BLaER1 treated with 17β-estradiol and CSF1 and Interleukin-3, amounts not matched to agents 10 nM and 100 nM (cell line): ENCODE measurements at regions not wholly inside any gene's neighbourhood (a gene's known extent, or its start where the extent isn't known, plus 50 kb on each side); places are given as distances from the start of the nearest gene placed in this dataset.
"Not testable (repeated sequence)": the region's sequence is repeated elsewhere in the genome, so short reads cannot be mapped to it uniquely, and the experiment has no call there.

ENCODE experiments used
- H3K27ac ChIP-seq, 11 experiments: shearing (Covaris generic); formaldehyde crosslinking; 2 replicates each; pipeline ENCODE4 v1.8.1; 2022
- H3K27me3 ChIP-seq, 11 experiments: shearing (Covaris generic); formaldehyde crosslinking; 2 replicates each; pipeline ENCODE4 v1.8.1; 2022
- H3K36me3 ChIP-seq, 11 experiments: shearing (Covaris generic); formaldehyde crosslinking; 2 replicates each; pipeline ENCODE4 v1.8.1; 2022
- H3K4me1 ChIP-seq, 10 experiments: shearing (Covaris generic); formaldehyde crosslinking; 2 replicates each; pipeline ENCODE4 v1.8.1; 2022
- H3K4me2 ChIP-seq, 11 experiments: shearing (Covaris generic); formaldehyde crosslinking; 2 replicates each; pipeline ENCODE4 v1.8.1; 2022
- H3K4me3 ChIP-seq, 10 experiments: shearing (Covaris generic); formaldehyde crosslinking; 2 replicates each; pipeline ENCODE4 v1.8.1; 2022
- H3K9ac ChIP-seq, 11 experiments: shearing (Covaris generic); formaldehyde crosslinking; 2 replicates each; pipeline ENCODE4 v1.8.1; 2022
- H3K9me3 ChIP-seq, 11 experiments: shearing (Covaris generic); formaldehyde crosslinking; replicated peaks in 1 of 11; 2 replicates each; pipeline ENCODE4 v1.8.1; 2022
- H4K20me1 ChIP-seq, 11 experiments: shearing (Covaris generic); formaldehyde crosslinking; 2 replicates each; pipeline ENCODE4 v1.8.1; 2022
- Cebpa-rat ChIP-seq, 11 experiments: shearing (Covaris generic); IDR thresholded peaks; 2 replicates each; pipeline ENCODE4 v1.8.1; 2022

- H3K36me3 ChIP-seq = no peaks in the 10 kb centered on the region; a peak in 1 of 22 replicates
- no peak for TF ChIP-seq Cebpa-rat (IDR thresholded peaks at IDR 0.05)
- H4K20me1 ChIP-seq = no peaks in the 10 kb centered on the region
- H3K27ac ChIP-seq = no peak overlapping the region
- no peak overlapping the region for H3K4me3 ChIP-seq
- no peak overlapping the region for H3K9ac ChIP-seq
- H3K4me2 ChIP-seq = no peak overlapping the region
- H3K9me3 ChIP-seq = peaks cover 69 to 99% (median 80%) of the 10 kb centered on the region in 11 experiments
- H3K27me3 ChIP-seq = no peaks in the 10 kb centered on the region
- H3K4me1 ChIP-seq = no peaks in the 10 kb centered on the region
Measured at GRCh38 chr5:153939101-153939500, 99.6 kb downstream of the FAM114A2 start.

DNA sequence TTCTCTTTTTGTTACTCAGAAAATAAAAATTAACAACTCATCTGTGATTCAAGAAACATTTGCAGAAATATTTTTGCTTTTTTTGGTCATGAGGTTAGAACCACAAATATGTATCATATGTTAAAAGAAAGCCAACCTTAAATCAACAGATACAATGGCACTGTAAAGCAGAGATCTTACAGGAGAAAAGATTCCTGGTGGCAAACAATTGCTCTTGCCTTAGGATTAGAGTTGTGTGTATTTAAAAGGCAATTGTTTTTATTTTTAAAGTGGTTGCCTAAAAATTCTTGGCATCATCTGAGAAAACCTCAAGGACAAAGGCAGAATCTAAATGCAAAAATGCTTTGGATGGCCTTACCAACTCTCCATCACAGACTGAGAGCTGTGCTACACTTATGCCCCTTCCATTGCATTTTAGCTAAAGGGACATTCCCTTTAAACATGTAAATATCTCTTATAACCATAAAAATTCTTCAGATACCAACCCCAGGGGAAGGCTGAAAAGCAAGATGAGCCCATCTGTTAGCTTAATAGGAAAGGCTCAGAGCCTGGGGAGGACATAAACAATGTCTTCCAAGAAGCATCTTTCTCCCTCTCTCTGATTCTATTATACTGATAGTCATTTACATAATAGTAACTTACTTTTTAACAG lies 100.4 kb downstream of the FAM114A2 start:
- Histone ChIP-seq H4K20me1 (no peaks in the 10 kb centered on the region), H3K36me3 (no peaks in the 10 kb centered on the region; a peak in 1 of 22 replicates), H3K27me3 (no peaks in the 10 kb centered on the region), H3K9ac (no peak overlapping the region), H3K4me1 (no peaks in the 10 kb centered on the region), H3K9me3 (peaks cover 63 to 94% (median 76%) of the 10 kb centered on the region in 11 experiments), H3K4me3 (no peak overlapping the region), H3K4me2 (no peak overlapping the region), H3K27ac (no peak overlapping the region)
- TF ChIP-seq Cebpa-rat (IDR thresholded peaks at IDR 0.05) = no peak

DNA sequence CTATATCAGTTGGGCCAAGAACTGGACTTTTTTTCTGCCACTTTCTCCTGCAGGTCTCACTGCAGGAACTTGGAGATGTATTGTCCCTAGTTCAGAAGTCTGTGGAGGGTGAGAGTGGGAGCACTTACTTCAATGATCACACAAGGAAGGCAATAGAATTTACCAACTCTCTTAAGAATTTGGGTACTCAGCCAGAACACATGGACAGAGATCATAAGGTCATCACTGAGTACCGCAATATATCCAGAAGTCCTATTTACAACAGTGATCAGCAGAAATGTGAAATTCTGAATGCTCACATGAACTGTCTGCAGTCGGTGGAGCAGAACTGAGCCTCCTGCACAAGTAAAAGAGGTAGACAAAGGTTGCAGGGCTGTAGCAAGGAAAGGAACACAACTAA lies 101.0 kb downstream of the FAM114A2 start:
- no peak for TF ChIP-seq Cebpa-rat (IDR thresholded peaks at IDR 0.05)
- Histone ChIP-seq H3K4me2 (no peak overlapping the region), H4K20me1 (no peaks in the 10 kb centered on the region), H3K27me3 (no peaks in the 10 kb centered on the region), H3K9me3 (peaks cover 56 to 88% (median 72%) of the 10 kb centered on the region in 11 experiments), H3K4me3 (no peak overlapping the region), H3K4me1 (no peaks in the 10 kb centered on the region), H3K27ac (no peak overlapping the region), H3K9ac (no peak overlapping the region), H3K36me3 (no peaks in the 10 kb centered on the region; a peak in 1 of 22 replicates)

- H4K20me1 ChIP-seq, H3K27me3 ChIP-seq, H3K4me1 ChIP-seq, H3K9ac ChIP-seq, H3K36me3 ChIP-seq, H3K4me2 ChIP-seq, H3K4me3 ChIP-seq, H3K27ac ChIP-seq: not testable (repeated sequence)
- peaks cover 31 to 62% (median 51%) of the 10 kb centered on the region in 11 experiments for H3K9me3 ChIP-seq
Measured at GRCh38 chr5:153935151-153935550, 103.6 kb downstream of the FAM114A2 start.

DNA sequence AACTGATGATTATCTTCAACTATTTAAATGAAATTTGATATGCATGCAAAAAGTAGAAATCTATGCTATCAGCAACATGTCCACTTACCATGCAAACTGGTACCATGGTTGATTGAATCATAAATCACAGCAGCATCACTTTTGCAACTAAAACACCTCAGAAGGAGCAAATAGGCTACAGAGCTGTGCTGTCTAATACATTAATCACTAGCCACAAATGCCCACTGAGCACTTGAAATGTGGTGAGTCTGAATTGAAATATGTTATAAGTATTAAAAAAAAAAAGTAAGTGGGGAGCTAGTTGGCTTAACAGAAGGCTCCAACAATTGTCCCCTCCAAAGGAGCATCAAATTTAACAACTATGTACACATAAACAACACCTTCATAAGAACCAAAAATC lies 112.5 kb downstream of the FAM114A2 start:
- peaks cover 5 to 12% (median 9%) of the 10 kb centered on the region in 10 experiments; a peak in 18 of 20 replicates for H3K4me1 ChIP-seq
- H3K9me3 ChIP-seq = peaks cover 0 to 7% (median 0%) of the 10 kb centered on the region in 11 experiments; a peak in 2 of 22 replicates
- no peak overlapping the region for H3K4me3 ChIP-seq
- H3K27me3 ChIP-seq = no peaks in the 10 kb centered on the region
- H3K9ac ChIP-seq = no peak overlapping the region
- no peak overlapping the region for H3K27ac ChIP-seq
- H4K20me1 ChIP-seq = no peaks in the 10 kb centered on the region
- TF ChIP-seq Cebpa-rat (IDR thresholded peaks at IDR 0.05) = no peak
- H3K36me3 ChIP-seq = no peaks in the 10 kb centered on the region
- no peak overlapping the region for H3K4me2 ChIP-seq

GRCh38 chr5:153919161-153919560 lies 119.5 kb downstream of the FAM114A2 start:
- no peak overlapping the region for H3K9ac ChIP-seq
- H3K27me3 ChIP-seq = no peaks in the 10 kb centered on the region
- no peaks in the 10 kb centered on the region for H4K20me1 ChIP-seq
- TF ChIP-seq Cebpa-rat (IDR thresholded peaks at IDR 0.05) = no peak
- peaks cover 5 to 12% (median 9%) of the 10 kb centered on the region in 10 experiments; a peak in 18 of 20 replicates for H3K4me1 ChIP-seq
- H3K4me3 ChIP-seq = no peak overlapping the region
- no peak overlapping the region for H3K4me2 ChIP-seq
- peaks cover 14 to 33% (median 26%) of the 10 kb centered on the region in 11 experiments; a peak in 21 of 22 replicates for H3K9me3 ChIP-seq
- H3K27ac ChIP-seq = no peak overlapping the region
- no peaks in the 10 kb centered on the region for H3K36me3 ChIP-seq

- no peaks in the 10 kb centered on the region for H3K4me1 ChIP-seq
- no peak for TF ChIP-seq Cebpa-rat (IDR thresholded peaks at IDR 0.05)
- H3K4me3 ChIP-seq = no peak overlapping the region
- no peaks in the 10 kb centered on the region for H3K27me3 ChIP-seq
- no peak overlapping the region for H3K4me2 ChIP-seq
- H3K9ac ChIP-seq = no peak overlapping the region
- H3K36me3 ChIP-seq = no peaks in the 10 kb centered on the region
- no peaks in the 10 kb centered on the region for H4K20me1 ChIP-seq
- H3K27ac ChIP-seq = no peak overlapping the region
- no peaks in the 10 kb centered on the region for H3K9me3 ChIP-seq
Measured at GRCh38 chr5:153907170-153907775, 131.4 kb downstream of the FAM114A2 start.

GRCh38 chr5:153905219-153905618 lies 133.5 kb downstream of the FAM114A2 start:
- H3K27ac ChIP-seq = no peak overlapping the region
- no peaks in the 10 kb centered on the region for H3K4me1 ChIP-seq
- no peak overlapping the region for H3K9ac ChIP-seq
- H4K20me1 ChIP-seq = no peaks in the 10 kb centered on the region
- H3K27me3 ChIP-seq = no peaks in the 10 kb centered on the region
- H3K4me3 ChIP-seq = no peak overlapping the region
- no peaks in the 10 kb centered on the region for H3K36me3 ChIP-seq
- no peak overlapping the region for H3K4me2 ChIP-seq
- H3K9me3 ChIP-seq = no peaks in the 10 kb centered on the region
- no peak for TF ChIP-seq Cebpa-rat (IDR thresholded peaks at IDR 0.05)

DNA sequence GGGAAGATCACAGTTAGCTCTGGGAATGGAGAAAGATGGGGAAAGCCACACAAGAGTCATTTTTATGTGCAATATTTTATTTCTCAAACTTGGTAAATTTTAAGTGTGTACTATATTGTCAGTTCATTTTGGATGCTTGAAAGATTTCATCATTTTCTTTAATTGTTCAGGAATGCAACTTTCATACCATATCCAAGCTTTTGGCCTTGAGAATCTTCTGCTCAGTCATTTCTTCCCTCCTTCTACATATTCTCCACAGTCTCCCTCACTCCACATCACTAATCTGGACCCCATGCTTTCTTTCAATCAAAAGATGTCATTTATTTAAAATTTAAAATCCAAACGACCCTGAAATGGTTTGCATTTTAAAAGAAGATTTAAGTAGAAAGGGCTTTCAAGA lies 135.4 kb downstream of the FAM114A2 start:
- no peaks in the 10 kb centered on the region for H3K4me1 ChIP-seq
- H3K4me2 ChIP-seq = no peak overlapping the region
- H3K9ac ChIP-seq = no peak overlapping the region
- no peak overlapping the region for H3K27ac ChIP-seq
- H3K36me3 ChIP-seq = no peaks in the 10 kb centered on the region
- H3K27me3 ChIP-seq = no peaks in the 10 kb centered on the region
- H3K9me3 ChIP-seq = no peaks in the 10 kb centered on the region
- no peak for TF ChIP-seq Cebpa-rat (IDR thresholded peaks at IDR 0.05)
- H4K20me1 ChIP-seq = no peaks in the 10 kb centered on the region
- no peak overlapping the region for H3K4me3 ChIP-seq

GRCh38 chr5:153902016-153902415 lies 136.7 kb downstream of the FAM114A2 start:
- no peaks in the 10 kb centered on the region for H3K36me3 ChIP-seq
- TF ChIP-seq Cebpa-rat (IDR thresholded peaks at IDR 0.05) = no peak
- H3K27ac ChIP-seq = no peak overlapping the region

More at GRCh38 chr5:153902016-153902415, 136.7 kb downstream of the FAM114A2 start:
- no peaks in the 10 kb centered on the region for H4K20me1 ChIP-seq
- H3K9me3 ChIP-seq = no peaks in the 10 kb centered on the region
- H3K4me1 ChIP-seq = peaks cover 1 to 8% (median 3%) of the 10 kb centered on the region in 10 experiments; a peak in 15 of 20 replicates
- no peak overlapping the region for H3K4me3 ChIP-seq
- no peak overlapping the region for H3K4me2 ChIP-seq
- H3K9ac ChIP-seq = no peak overlapping the region
- H3K27me3 ChIP-seq = no peaks in the 10 kb centered on the region
